ENCODE measurements at regions not wholly inside any gene's neighbourhood (a gene's known extent, or its start where the extent isn't known, plus 50 kb on each side); places are given as distances from the start of the nearest gene placed in this dataset.

DNA sequence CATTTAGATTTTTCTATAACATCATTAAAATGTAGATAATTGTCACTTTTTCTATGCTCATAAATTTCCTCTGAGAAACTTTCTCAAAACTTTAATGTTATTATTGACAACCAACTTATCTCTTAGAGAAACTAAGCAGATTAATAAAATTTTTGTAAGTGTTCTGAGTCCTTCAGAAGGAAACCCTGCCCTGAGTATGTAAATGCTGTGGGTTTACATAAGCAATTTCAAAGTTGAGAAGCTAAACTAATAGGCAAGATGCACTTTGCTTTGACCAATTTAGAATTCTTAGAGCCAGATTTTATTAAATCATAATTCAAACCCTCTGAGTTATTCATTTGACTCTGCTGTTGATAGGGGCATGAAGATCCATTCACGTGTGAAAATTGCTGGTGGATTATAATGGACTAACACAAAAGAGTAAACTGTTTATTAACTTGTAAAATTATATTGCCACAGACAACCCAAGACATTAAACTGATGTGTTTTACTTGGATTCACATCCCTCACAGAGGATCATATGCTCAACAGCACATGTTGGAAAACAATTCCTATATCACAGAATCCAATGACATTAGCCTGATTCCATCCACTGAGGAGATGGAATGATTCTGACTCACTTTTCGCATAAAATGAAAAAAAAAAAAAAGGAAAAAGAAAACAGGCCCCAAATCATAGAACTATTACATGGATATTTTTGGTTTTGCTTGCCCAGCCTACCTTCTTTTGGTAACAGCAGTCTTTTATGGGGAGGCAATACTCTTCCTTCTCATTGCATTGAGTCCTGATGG lies 453.7 kb upstream of the HTR2A start:
- Histone ChIP-seq H2AK5ac (ENCODE audit: low read depth, low read length) (no peak overlapping the region), H3K18ac (ENCODE audit: low read depth, low read length) (no peak overlapping the region), H2BK20ac (ENCODE audit: low read depth, low read length) (no peak overlapping the region), H4K8ac (ENCODE audit: low read depth in 2 of 2, low read length in 2 of 2) (no peak overlapping the region), H3K14ac (replicated peaks; ENCODE audit: low read depth, low read length) (no peak overlapping the region), H4K91ac (ENCODE audit: insufficient read depth, low read depth, low read length) (no peak overlapping the region), H3K27ac (ENCODE audit: insufficient read depth, low read length) (no peak overlapping the region), H3K4me3 (ENCODE audit: insufficient read depth, low read depth, low read length) (no peak overlapping the region), H3K56ac (ENCODE audit: extremely low read depth, insufficient read depth, low read length) (no peak overlapping the region), H3K4me2 (ENCODE audit: low read depth, low read length) (no peak overlapping the region), H3K23ac (ENCODE audit: low read depth, low read length) (no peak overlapping the region), H3K9ac (ENCODE audit: low read depth, low read length) (no peak overlapping the region), H2AK9ac (replicated peaks; ENCODE audit: low read depth, low read length, poor library complexity) (no peak overlapping the region), H2BK120ac (ENCODE audit: low read depth, low read length) (no peak overlapping the region), H3K27me3 (ENCODE audit: control insufficient read depth, insufficient read depth, low read length) (no peaks in the 10 kb centered on the region), H2BK5ac (ENCODE audit: low read depth, low read length, poor library complexity, severe bottlenecking) (no peak overlapping the region), H3K9me3 (ENCODE audit: control insufficient read depth, insufficient read depth, low read length) (no peaks in the 10 kb centered on the region), H3K36me3 (ENCODE audit: control insufficient read depth, insufficient read depth, low read length) (no peaks in the 10 kb centered on the region), H4K20me1 (ENCODE audit: insufficient read depth, low read length) (no peaks in the 10 kb centered on the region), H3K9me1 (ENCODE audit: insufficient read depth, low read length) (no peaks in the 10 kb centered on the region), H2BK15ac (ENCODE audit: low read depth, low read length) (no peak overlapping the region), H2AFZ (replicated peaks; ENCODE audit: low read length, poor library complexity) (no peak overlapping the region), H3K4ac (ENCODE audit: low read depth, low read length) (no peak overlapping the region), H3K79me1 (ENCODE audit: low read depth in 1 of 2, low read length in 2 of 2) (no peaks in the 10 kb centered on the region), H4K5ac (ENCODE audit: low read depth, low read length) (no peak overlapping the region), H3K4me1 (ENCODE audit: control insufficient read depth, insufficient read depth, low read length) (no peaks in the 10 kb centered on the region)
- CTCF ChIA-PET: no interaction called here
- BruUV-seq (replicated peaks): no TSS peak
- intact Hi-C loops (cut with micrococcal nuclease): no loop called here
- in situ Hi-C loops (cut with MboI; ENCODE audit: low sequenced_read_pairs): no loop called here
- TF ChIP-seq RAD21 (IDR thresholded peaks at IDR 0.05; ENCODE audit: low read length) (no peak), NFE2L2 (IDR thresholded peaks at IDR 0.05; ENCODE audit: low read depth, low read length) (no peak), MAFK (IDR thresholded peaks at IDR 0.05; ENCODE audit: low read depth, low read length) (no peak), RFX5 (IDR thresholded peaks at IDR 0.05; ENCODE audit: low read depth, low read length) (no peak), MXI1 (IDR thresholded peaks at IDR 0.05; ENCODE audit: borderline replicate concordance, low read depth, low read length) (no peak), RCOR1 (IDR thresholded peaks at IDR 0.05; ENCODE audit: insufficient replicate concordance, low read length) (no peak), POLR2A (IDR thresholded peaks at IDR 0.05; ENCODE audit: low read depth, low read length) (no peak), SMC3 (IDR thresholded peaks at IDR 0.05; ENCODE audit: low read depth, low read length) (no peak)
- TF ChIP-seq, protein P1, sequence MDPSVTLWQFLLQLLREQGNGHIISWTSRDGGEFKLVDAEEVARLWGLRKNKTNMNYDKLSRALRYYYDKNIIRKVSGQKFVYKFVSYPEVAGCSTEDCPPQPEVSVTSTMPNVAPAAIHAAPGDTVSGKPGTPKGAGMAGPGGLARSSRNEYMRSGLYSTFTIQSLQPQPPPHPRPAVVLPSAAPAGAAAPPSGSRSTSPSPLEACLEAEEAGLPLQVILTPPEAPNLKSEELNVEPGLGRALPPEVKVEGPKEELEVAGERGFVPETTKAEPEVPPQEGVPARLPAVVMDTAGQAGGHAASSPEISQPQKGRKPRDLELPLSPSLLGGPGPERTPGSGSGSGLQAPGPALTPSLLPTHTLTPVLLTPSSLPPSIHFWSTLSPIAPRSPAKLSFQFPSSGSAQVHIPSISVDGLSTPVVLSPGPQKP (IDR thresholded peaks at IDR 0.05; ENCODE audit: borderline replicate concordance, low read depth, low read length): no peak
- TF ChIP-seq, protein P2, sequence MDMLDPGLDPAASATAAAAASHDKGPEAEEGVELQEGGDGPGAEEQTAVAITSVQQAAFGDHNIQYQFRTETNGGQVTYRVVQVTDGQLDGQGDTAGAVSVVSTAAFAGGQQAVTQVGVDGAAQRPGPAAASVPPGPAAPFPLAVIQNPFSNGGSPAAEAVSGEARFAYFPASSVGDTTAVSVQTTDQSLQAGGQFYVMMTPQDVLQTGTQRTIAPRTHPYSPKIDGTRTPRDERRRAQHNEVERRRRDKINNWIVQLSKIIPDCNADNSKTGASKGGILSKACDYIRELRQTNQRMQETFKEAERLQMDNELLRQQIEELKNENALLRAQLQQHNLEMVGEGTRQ (IDR thresholded peaks at IDR 0.05; ENCODE audit: low read depth, low read length): no peak
- ATAC-seq (ENCODE audit: low read depth): no peak
- POLR2A ChIA-PET (ENCODE audit: unreplicated experiment): interaction anchor here (0.6 kb wide), 1 partner anchor 9 kb away, joined by 14 read pairs; no protein-coding TSS in a partner anchor
- no CpG with 5 or more reads among the region's 2 CpGs for WGBS, 2 experiments (ENCODE audit: extremely low coverage in 2 of 2, insufficient read length in 1 of 2)
- DNase-seq: no peak
- dilution Hi-C loops (cut with HindIII; ENCODE audit: low sequenced_read_pairs, unreplicated experiment): no loop called here
